ENCODE measurements at regions not wholly inside any gene's neighbourhood (a gene's known extent, or its start where the extent isn't known, plus 50 kb on each side); places are given as distances from the start of the nearest gene placed in this dataset.

DNA sequence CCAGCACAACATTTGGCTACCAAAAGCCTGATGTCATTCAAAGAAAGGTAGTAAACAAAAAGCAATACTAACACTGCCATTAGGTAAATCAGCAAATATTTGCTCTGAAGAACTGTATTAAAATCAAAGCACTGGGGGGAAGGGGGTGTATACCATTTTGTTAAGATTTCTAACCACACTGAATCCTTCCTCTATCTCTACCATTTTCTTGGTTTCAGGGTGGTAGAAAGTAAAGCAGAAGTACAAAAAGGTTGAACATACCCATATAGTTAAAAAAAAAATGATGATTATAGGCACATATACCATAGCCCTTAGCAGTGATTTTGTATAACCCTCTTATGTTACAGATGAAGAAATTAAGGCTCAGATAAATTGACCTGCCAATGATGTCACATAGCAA, 437.6 kb downstream of the ZEB2 start:
- Histone ChIP-seq H3K4me2 (ENCODE audit: low read depth, low read length, poor library complexity, severe bottlenecking) (no peak overlapping the region), H3K27ac (ENCODE audit: low read depth, low read length) (no peak overlapping the region), H3F3A (ENCODE audit: insufficient read depth) (no peaks in the 10 kb centered on the region), H3K9me3 (ENCODE audit: insufficient read depth, low read length) (no peaks in the 10 kb centered on the region), H3K27me3 (ENCODE audit: low read length) (no peaks in the 10 kb centered on the region), H3K9me2 (replicated peaks; ENCODE audit: insufficient read depth, low read length) (no peaks in the 10 kb centered on the region), H2AFZ (ENCODE audit: low read depth, low read length, severe bottlenecking) (no peak overlapping the region), H3K9ac (ENCODE audit: low read length) (no peak overlapping the region), H3K4me3 (ENCODE audit: insufficient read depth, low read length, poor library complexity, severe bottlenecking) (no peak overlapping the region), H4K20me1 (ENCODE audit: low read depth, low read length) (no peaks in the 10 kb centered on the region), H3K36me3 (ENCODE audit: low read length) (0 out of 2 replicates have a peak, but pooled peaks cover 3% of the 10 kb centered on the region), H3K79me2 (ENCODE audit: insufficient read depth, low read length) (no peaks in the 10 kb centered on the region)
- TF ChIP-seq EZH2phosphoT487 (conservative IDR thresholded peaks at IDR 0.05; ENCODE audit: low read length) = no peak
- TF ChIP-seq, protein P1, sequence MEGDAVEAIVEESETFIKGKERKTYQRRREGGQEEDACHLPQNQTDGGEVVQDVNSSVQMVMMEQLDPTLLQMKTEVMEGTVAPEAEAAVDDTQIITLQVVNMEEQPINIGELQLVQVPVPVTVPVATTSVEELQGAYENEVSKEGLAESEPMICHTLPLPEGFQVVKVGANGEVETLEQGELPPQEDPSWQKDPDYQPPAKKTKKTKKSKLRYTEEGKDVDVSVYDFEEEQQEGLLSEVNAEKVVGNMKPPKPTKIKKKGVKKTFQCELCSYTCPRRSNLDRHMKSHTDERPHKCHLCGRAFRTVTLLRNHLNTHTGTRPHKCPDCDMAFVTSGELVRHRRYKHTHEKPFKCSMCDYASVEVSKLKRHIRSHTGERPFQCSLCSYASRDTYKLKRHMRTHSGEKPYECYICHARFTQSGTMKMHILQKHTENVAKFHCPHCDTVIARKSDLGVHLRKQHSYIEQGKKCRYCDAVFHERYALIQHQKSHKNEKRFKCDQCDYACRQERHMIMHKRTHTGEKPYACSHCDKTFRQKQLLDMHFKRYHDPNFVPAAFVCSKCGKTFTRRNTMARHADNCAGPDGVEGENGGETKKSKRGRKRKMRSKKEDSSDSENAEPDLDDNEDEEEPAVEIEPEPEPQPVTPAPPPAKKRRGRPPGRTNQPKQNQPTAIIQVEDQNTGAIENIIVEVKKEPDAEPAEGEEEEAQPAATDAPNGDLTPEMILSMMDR (IDR thresholded peaks at IDR 0.05; ENCODE audit: insufficient read depth, low read length, poor library complexity, severe bottlenecking) = no peak

DNA sequence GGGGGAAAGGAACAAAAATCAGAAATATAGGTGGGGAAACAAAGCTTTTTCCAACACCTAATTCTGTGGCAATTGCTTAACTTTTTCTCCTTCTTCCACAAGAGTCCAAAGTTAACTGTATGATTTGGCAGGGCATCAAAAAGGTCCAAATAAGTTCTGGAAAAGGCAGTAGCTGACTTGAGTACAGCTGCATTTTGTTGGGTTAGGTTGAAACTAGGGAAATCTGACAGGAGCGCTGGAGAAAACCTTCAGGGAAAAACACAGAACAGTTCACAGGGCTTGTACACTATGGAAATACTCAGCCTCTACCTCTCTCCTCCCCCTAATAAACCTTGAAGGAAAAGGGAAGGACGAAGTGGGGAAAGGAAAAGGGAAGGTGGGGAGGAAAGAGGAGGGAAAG, 438.6 kb downstream of the ZEB2 start:
- Histone ChIP-seq H3K4me3 (ENCODE audit: insufficient read depth, low read length, poor library complexity, severe bottlenecking) (no peak overlapping the region), H4K20me1 (ENCODE audit: low read depth, low read length) (no peaks in the 10 kb centered on the region), H3K79me2 (ENCODE audit: insufficient read depth, low read length) (no peaks in the 10 kb centered on the region), H3K27ac (ENCODE audit: low read depth, low read length) (no peak overlapping the region), H3K27me3 (ENCODE audit: low read length) (no peaks in the 10 kb centered on the region), H3K9ac (ENCODE audit: low read length) (no peak overlapping the region), H3K36me3 (ENCODE audit: low read length) (0 out of 2 replicates have a peak, but pooled peaks cover 3% of the 10 kb centered on the region), H3F3A (ENCODE audit: insufficient read depth) (no peaks in the 10 kb centered on the region), H2AFZ (ENCODE audit: low read depth, low read length, severe bottlenecking) (no peak overlapping the region), H3K9me3 (ENCODE audit: insufficient read depth, low read length) (no peaks in the 10 kb centered on the region), H3K9me2 (replicated peaks; ENCODE audit: insufficient read depth, low read length) (no peaks in the 10 kb centered on the region), H3K4me2 (ENCODE audit: low read depth, low read length, poor library complexity, severe bottlenecking) (no peak overlapping the region)
- TF ChIP-seq, protein P1 (IDR thresholded peaks at IDR 0.05; ENCODE audit: insufficient read depth, low read length, poor library complexity, severe bottlenecking) = no peak
- TF ChIP-seq EZH2phosphoT487 (conservative IDR thresholded peaks at IDR 0.05; ENCODE audit: low read length) = no peak

DNA sequence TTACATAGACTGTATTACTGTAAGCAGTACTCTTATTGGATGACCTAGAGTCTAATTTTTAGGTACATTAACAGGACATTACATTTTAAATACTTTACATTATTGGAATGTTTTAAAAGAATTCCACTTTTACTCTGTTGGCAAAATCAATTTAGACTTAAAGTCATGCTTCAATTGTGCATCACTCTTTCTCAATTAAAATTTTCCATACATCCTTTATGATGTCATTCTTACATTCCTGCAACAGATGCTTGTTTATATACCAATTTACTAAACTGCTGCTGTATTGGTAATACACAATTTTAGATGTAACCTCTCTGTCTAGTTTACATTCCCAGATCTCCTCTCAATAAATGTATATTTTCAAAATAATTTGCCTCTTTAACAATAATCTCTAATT, 440.1 kb downstream of the ZEB2 start:
- no peaks in the 10 kb centered on the region for H3F3A ChIP-seq (ENCODE audit: insufficient read depth)
- no peak overlapping the region for H3K4me2 ChIP-seq (ENCODE audit: low read depth, low read length, poor library complexity, severe bottlenecking)

More for the DNA sequence above, 440.1 kb downstream of the ZEB2 start:
- TF ChIP-seq EZH2phosphoT487 (conservative IDR thresholded peaks at IDR 0.05; ENCODE audit: low read length) = no peak
- TF ChIP-seq, protein P1 (IDR thresholded peaks at IDR 0.05; ENCODE audit: insufficient read depth, low read length, poor library complexity, severe bottlenecking) = no peak
- Histone ChIP-seq H4K20me1 (ENCODE audit: low read depth, low read length) (no peaks in the 10 kb centered on the region), H3K79me2 (ENCODE audit: insufficient read depth, low read length) (no peaks in the 10 kb centered on the region), H2AFZ (ENCODE audit: low read depth, low read length, severe bottlenecking) (no peak overlapping the region), H3K36me3 (ENCODE audit: low read length) (0 out of 2 replicates have a peak, but pooled peaks cover 3% of the 10 kb centered on the region), H3K9ac (ENCODE audit: low read length) (no peak overlapping the region), H3K9me3 (ENCODE audit: insufficient read depth, low read length) (no peaks in the 10 kb centered on the region), H3K9me2 (replicated peaks; ENCODE audit: insufficient read depth, low read length) (no peaks in the 10 kb centered on the region), H3K27ac (ENCODE audit: low read depth, low read length) (no peak overlapping the region), H3K27me3 (ENCODE audit: low read length) (no peaks in the 10 kb centered on the region), H3K4me3 (ENCODE audit: insufficient read depth, low read length, poor library complexity, severe bottlenecking) (no peak overlapping the region)

Data from SU-DHL-6 (cell line).